Retina (tissue), 1 donor: ENCODE measurements at regions not wholly inside any gene's neighbourhood (a gene's known extent, or its start where the extent isn't known, plus 50 kb on each side); places are given as distances from the start of the nearest gene placed in this dataset.

Experiments used
- DNase-seq: peaks from one replicate; pipeline ENCODE4 v3.0.0-alpha.2; 2016

GRCh38 chr18:40583671-40584070 lies 1371.4 kb upstream of the PIK3C3 start:
- no peak for DNase-seq

- DNase-seq = no peak
Measured at GRCh38 chr18:40582105-40582504, 1372.9 kb upstream of the PIK3C3 start.

GRCh38 chr18:40577981-40578365 lies 1377.1 kb upstream of the PIK3C3 start:
- no peak for DNase-seq

GRCh38 chr18:40577239-40577980 lies 1377.6 kb upstream of the PIK3C3 start:
- peak; percentile 66 for DNase-seq

GRCh38 chr18:40576507-40577115 lies 1378.4 kb upstream of the PIK3C3 start:
- no peak for DNase-seq

- DNase-seq = no peak
Measured at GRCh38 chr18:40570615-40571014, 1384.4 kb upstream of the PIK3C3 start.

- no peak for DNase-seq
Measured at GRCh38 chr18:40569605-40570004, 1385.4 kb upstream of the PIK3C3 start.

- DNase-seq = no peak
Measured at GRCh38 chr18:40566510-40566844, 1388.6 kb upstream of the PIK3C3 start.

GRCh38 chr18:40565805-40566509 lies 1389.1 kb upstream of the PIK3C3 start:
- DNase-seq = no peak

- no peak for DNase-seq
Measured at GRCh38 chr18:40559556-40559955, 1395.5 kb upstream of the PIK3C3 start.

GRCh38 chr18:40558706-40559392 lies 1396.2 kb upstream of the PIK3C3 start:
- DNase-seq = no peak

GRCh38 chr18:40555914-40556313 lies 1399.1 kb upstream of the PIK3C3 start:
- no peak for DNase-seq

GRCh38 chr18:40553029-40553428 lies 1402.0 kb upstream of the PIK3C3 start:
- no peak for DNase-seq

- DNase-seq = peak; percentile 36
Measured at GRCh38 chr18:40546875-40547274, 1408.2 kb upstream of the PIK3C3 start.

- DNase-seq = no peak
Measured at GRCh38 chr18:40534723-40535122, 1420.3 kb upstream of the PIK3C3 start.

GRCh38 chr18:40532046-40532445 lies 1423.0 kb upstream of the PIK3C3 start:
- DNase-seq = no peak

GRCh38 chr18:40531051-40531450 lies 1424.0 kb upstream of the PIK3C3 start:
- no peak for DNase-seq

GRCh38 chr18:40529478-40529877 lies 1425.6 kb upstream of the PIK3C3 start:
- no peak for DNase-seq

- DNase-seq = no peak
Measured at GRCh38 chr18:40524881-40525280, 1430.2 kb upstream of the PIK3C3 start.

- no peak for DNase-seq
Measured at GRCh38 chr18:40523287-40523686, 1431.7 kb upstream of the PIK3C3 start.

GRCh38 chr18:40501026-40501425 lies 1454.0 kb upstream of the PIK3C3 start:
- no peak for DNase-seq

- DNase-seq = no peak
Measured at GRCh38 chr18:40494603-40495002, 1460.4 kb upstream of the PIK3C3 start.

GRCh38 chr18:40493316-40493715 lies 1461.7 kb upstream of the PIK3C3 start:
- no peak for DNase-seq

- no peak for DNase-seq
Measured at GRCh38 chr18:40489301-40489700, 1465.7 kb upstream of the PIK3C3 start.
